GM12872 (cell line): ENCODE measurements at regions not wholly inside any gene's neighbourhood (a gene's known extent, or its start where the extent isn't known, plus 50 kb on each side); places are given as distances from the start of the nearest gene placed in this dataset.

ENCODE experiments used
- TF ChIP-seq, protein P1 (sequence below): IDR thresholded peaks from 3 replicates; pipeline ENCODE4 v1.5.1; 2011; ENCODE audit warnings: low read depth, mild to moderate bottlenecking, low read length, moderate library complexity; ENCODE audit not compliant: insufficient read depth

DNA sequence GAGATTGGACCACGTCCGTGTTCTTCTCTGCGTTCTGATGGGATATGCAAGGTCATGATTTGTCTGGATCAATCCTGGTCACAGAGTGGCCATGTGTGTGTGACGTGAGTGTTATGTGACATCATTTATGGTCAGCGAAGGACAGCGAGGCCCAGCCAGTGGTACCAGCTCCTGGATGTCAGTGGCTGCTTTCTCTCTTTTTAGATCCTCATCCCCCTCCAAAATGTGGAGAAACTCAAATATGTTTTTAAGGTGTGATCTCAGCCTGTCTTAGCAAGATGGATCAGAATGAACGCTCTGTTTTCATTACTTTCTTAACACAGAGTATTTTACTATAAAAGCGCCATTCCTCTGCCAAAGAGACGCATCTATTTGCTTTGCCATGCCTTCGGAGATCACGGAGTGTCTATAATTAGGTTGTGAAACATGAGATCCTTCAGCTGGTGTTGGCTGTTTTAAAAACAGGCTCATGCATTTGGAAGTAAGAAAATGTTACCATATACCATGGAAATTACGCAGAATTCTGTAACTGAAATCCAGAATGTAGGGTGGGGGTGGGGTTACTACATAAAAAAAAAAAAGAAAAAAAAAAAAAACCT, 245.5 kb upstream of the TCERG1L start:
- TF ChIP-seq, protein P1, sequence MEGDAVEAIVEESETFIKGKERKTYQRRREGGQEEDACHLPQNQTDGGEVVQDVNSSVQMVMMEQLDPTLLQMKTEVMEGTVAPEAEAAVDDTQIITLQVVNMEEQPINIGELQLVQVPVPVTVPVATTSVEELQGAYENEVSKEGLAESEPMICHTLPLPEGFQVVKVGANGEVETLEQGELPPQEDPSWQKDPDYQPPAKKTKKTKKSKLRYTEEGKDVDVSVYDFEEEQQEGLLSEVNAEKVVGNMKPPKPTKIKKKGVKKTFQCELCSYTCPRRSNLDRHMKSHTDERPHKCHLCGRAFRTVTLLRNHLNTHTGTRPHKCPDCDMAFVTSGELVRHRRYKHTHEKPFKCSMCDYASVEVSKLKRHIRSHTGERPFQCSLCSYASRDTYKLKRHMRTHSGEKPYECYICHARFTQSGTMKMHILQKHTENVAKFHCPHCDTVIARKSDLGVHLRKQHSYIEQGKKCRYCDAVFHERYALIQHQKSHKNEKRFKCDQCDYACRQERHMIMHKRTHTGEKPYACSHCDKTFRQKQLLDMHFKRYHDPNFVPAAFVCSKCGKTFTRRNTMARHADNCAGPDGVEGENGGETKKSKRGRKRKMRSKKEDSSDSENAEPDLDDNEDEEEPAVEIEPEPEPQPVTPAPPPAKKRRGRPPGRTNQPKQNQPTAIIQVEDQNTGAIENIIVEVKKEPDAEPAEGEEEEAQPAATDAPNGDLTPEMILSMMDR = no peak

DNA sequence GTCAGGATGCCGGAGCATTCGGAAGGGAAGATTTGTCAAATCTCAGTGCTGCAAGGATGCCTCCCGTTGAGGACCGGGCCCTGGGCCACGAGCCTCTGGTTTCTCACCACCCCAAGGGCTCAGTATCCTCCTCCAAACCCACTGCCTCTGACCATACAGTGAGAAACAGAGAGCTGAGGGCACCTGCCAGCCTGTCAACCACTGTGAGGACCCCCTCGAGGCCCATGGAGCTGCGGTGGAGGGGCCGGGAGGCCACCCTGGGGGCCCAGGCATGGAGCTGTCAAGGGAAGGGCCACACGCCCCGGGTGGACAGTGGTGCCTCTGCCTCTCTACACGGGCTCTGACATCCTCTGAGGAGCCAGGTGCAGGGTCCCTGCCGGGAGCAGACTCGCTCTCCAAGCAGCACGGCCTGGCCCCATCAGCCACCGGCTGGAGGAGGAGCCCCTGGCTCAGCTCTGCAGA, 248.0 kb upstream of the TCERG1L start:
- TF ChIP-seq, protein P1 = no peak

GRCh38 chr10:131560166-131560565, 248.6 kb upstream of the TCERG1L start:
- TF ChIP-seq, protein P1 = no peak

DNA sequence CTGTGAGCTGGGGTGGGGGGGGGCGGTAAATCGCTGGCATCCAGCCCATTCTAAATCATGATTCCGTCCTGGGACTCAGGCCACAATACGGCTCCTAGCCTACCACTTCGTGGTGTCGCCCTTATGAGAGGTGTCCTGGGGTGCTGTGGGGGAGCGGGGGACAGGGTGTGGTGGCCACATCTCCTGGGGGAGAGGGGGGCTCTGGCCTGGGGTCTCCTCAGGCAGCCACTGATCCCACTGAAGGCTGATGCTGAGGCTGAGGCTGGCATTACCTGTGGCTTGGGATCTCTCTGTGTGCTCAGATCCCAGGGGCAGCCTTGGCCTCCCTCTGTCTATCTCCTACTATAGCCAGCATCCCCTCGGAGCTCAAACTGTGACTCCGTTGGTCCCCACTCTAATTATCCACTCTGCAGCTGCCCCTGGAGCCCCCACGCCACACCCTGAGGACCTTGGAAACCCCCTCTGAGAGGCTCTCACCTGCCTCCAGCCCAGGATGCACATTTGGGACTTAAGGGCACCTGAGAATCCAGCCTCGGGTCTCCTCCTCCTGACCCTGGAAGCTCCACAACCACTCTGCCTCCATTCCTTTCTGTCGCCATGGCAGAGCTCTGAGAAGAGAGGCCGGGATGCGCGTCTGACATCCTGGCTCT, 249.3 kb upstream of the TCERG1L start:
- TF ChIP-seq, protein P1 = no peak

GRCh38 chr10:131561897-131562296, 250.4 kb upstream of the TCERG1L start:
- TF ChIP-seq, protein P1 = no peak

- TF ChIP-seq, protein P1 = no peak
Observed at GRCh38 chr10:131563411-131563810, 251.9 kb upstream of the TCERG1L start.

DNA sequence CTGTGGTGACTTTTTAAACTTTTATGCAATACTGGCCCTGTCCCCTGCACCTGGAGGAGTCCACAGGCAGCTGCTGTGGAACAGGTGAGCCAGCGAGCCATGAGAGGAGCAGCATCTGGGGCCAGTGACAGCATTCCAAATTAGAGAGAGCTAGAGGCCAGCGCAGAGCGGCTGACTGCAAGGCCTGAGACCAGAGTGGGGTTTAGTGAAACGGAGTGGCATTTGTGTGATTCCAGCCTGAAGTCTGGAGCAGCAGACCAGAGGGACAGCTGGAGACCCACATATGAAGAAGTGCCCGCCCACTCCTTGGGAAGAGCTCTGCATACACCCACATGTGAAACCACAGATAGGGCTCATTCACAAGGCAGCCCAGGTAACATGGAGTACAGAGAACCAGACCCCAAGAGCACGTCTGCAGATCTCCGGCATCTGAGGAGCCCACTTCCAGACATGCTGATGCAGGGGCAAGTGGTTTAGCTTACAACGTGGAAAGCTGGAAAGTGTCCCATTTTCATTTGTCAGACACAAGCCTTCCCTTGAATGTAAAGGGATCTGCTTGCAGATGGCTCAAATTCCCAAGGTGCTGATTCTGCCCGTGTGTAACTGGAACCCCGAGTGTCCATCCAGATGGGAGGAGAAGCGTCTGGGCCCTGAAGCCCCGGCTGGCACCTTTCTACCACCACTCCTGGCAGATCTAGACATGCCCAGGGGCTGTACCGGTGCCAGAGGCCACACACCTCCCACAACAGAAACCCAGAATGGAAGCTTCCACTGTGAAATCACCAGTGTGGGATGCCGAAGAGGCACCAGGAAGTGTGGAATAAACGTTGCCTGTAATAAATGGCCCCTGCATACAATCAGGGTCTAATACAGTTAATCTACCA, 256.0 kb upstream of the TCERG1L start:
- TF ChIP-seq, protein P1 = no peak
